ENCODE measurements at regions not wholly inside any gene's neighbourhood (a gene's known extent, or its start where the extent isn't known, plus 50 kb on each side); places are given as distances from the start of the nearest gene placed in this dataset.

- TF ChIP-seq POLR2A (IDR thresholded peaks at IDR 0.05) (no peak), POLR2AphosphoS5 (IDR thresholded peaks at IDR 0.05) (no peak), CTCF (IDR thresholded peaks at IDR 0.05) (no peak)
These were observed 113.9 kb downstream of the LITAF start for GRCh38 chr16:11472851-11473250.

Measured in sigmoid colon (tissue), 4 donors.